ENCODE measurements at regions not wholly inside any gene's neighbourhood (a gene's known extent, or its start where the extent isn't known, plus 50 kb on each side); places are given as distances from the start of the nearest gene placed in this dataset.

DNA sequence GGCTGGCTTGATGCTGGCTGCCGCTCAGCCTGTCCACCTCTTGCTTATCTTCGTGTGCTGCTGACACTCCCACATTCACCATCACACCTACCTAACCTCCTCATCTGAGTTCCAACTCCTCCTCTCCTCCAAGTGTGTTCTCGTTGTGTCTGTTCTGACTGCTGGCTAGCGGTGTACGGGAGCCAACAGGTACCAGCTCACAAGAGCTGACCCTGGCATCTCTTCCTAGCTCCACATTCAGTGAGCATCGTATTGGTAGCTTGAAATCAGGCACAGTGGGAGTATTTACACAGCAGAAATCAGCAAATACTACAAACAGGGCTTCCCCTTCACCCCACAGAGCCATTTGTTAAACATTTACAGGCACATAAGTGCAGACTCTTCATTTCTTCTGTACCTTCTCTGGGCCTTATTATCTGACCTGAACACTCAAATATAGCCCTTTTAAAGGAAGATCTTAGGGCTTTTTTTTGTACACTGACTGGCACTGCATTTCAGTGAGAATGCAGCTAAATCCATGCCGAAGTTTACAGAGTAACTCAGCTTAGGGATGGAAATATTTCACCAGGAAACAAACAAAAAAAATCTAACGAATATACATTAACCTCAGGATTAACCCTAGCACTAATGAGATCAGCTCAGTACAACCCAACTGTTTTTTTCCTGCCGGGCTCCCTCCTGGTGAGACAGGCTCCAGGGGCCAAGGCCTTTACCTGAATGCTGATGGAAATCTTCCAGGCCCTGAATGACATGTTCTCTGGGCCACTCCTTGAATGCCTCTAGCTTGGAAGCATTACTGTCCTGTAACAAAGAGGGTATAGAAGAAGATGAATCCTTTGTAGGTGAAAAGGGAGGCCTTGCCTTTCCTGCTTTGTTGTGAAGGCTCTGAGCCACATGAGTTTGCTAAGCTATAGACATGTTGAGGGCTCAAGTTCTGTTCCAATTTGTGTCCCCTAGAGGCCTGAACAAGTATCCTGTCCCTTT is 150.5 kb upstream of the LPP start:
- TF ChIP-seq SUZ12 (IDR thresholded peaks at IDR 0.05; ENCODE audit: extremely low read depth, insufficient read depth, insufficient read length) (no peak), YY1 (IDR thresholded peaks at IDR 0.05; ENCODE audit: insufficient read depth, insufficient read length) (no peak), ZNF274 (IDR thresholded peaks at IDR 0.05; ENCODE audit: low read depth, low read length) (no peak)
